Astrocyte (in vitro differentiated cells and primary cell): ENCODE measurements at regions not wholly inside any gene's neighbourhood (a gene's known extent, or its start where the extent isn't known, plus 50 kb on each side); places are given as distances from the start of the nearest gene placed in this dataset.

Experiments used
- DNase-seq: peaks from one replicate; pipeline ENCODE4 v3.0.0-alpha.2; 2010; ENCODE audit warnings: low read depth
- FAIRE-seq: peaks from 2 replicates; lab custom pipeline; 2011; peaks lifted over from hg19 to GRCh38; lab: Jason Lieb, UNC
- H2AFZ ChIP-seq: 2 replicates; pipeline ENCODE4 v1.6.0; 2012; ENCODE audit warnings: low read depth, low read length, inconsistent platforms
- H3K27ac ChIP-seq: 2 replicates; pipeline ENCODE4 v1.5.1; 2011; ENCODE audit warnings: low read depth, low read length, inconsistent platforms
- H3K27me3 ChIP-seq: 2 replicates; pipeline ENCODE4 v1.6.0; 2011; ENCODE audit warnings: low read length, inconsistent platforms; ENCODE audit not compliant: insufficient read depth
- H3K36me3 ChIP-seq: 2 replicates; pipeline ENCODE4 v1.5.1; 2011; ENCODE audit warnings: low read length, inconsistent platforms; ENCODE audit not compliant: insufficient read depth
- H3K4me1 ChIP-seq: 2 replicates; pipeline ENCODE4 v1.5.1; 2011; ENCODE audit warnings: low read length, inconsistent platforms; ENCODE audit not compliant: insufficient read depth
- H3K4me2 ChIP-seq: 2 replicates; pipeline ENCODE4 v1.6.0; 2012; ENCODE audit warnings: low read length, inconsistent platforms
- H3K4me3 ChIP-seq: 2 replicates; pipeline ENCODE4 v1.5.1; 2011; ENCODE audit warnings: low read depth, mild to moderate bottlenecking, low read length, inconsistent platforms; ENCODE audit not compliant: insufficient read depth
- H3K79me2 ChIP-seq: 2 replicates; pipeline ENCODE4 v1.6.0; 2012; ENCODE audit warnings: mild to moderate bottlenecking, low read length, inconsistent platforms; ENCODE audit not compliant: insufficient read depth
- H3K9ac ChIP-seq: 2 replicates; pipeline ENCODE4 v1.6.0; 2012; ENCODE audit warnings: mild to moderate bottlenecking, low read length, inconsistent platforms
- H3K9me3 ChIP-seq: 2 replicates; pipeline ENCODE4 v1.5.1; 2012; ENCODE audit warnings: low read depth, mild to moderate bottlenecking, low read length, inconsistent platforms; ENCODE audit not compliant: insufficient read depth
- H4K20me1 ChIP-seq: 2 replicates; pipeline ENCODE4 v1.6.0; 2012; ENCODE audit warnings: low read length, inconsistent platforms; ENCODE audit not compliant: insufficient read depth
- H3K27ac Mint-ChIP-seq: one replicate; pipeline ENCODE4 v1.8.0; 2021; ENCODE audit warnings: mild to moderate bottlenecking, mixed read lengths; ENCODE audit not compliant: unreplicated experiment
- H3K27me3 Mint-ChIP-seq: one replicate; pipeline ENCODE4 v1.8.0; 2021; ENCODE audit warnings: low read depth, mixed read lengths; ENCODE audit not compliant: unreplicated experiment
- H3K36me3 Mint-ChIP-seq: one replicate; pipeline ENCODE4 v1.8.0; 2021; ENCODE audit warnings: low read depth, mixed read lengths; ENCODE audit not compliant: unreplicated experiment
- H3K4me1 Mint-ChIP-seq: one replicate; pipeline ENCODE4 v1.8.0; 2021; ENCODE audit warnings: low read depth, mixed read lengths; ENCODE audit not compliant: unreplicated experiment
- H3K4me3 Mint-ChIP-seq: one replicate; pipeline ENCODE4 v1.8.0; 2021; ENCODE audit warnings: mild to moderate bottlenecking, moderate library complexity, mixed read lengths; ENCODE audit not compliant: unreplicated experiment
- H3K9me3 Mint-ChIP-seq: one replicate; pipeline ENCODE4 v1.8.0; 2021; ENCODE audit warnings: mild to moderate bottlenecking, mixed read lengths; ENCODE audit not compliant: unreplicated experiment
- CTCF ChIP-seq: IDR thresholded peaks from 2 replicates; pipeline ENCODE4 v1.5.1; 2011; ENCODE audit warnings: low read depth, mild to moderate bottlenecking, inconsistent platforms, low read length, moderate library complexity; ENCODE audit not compliant: insufficient read depth
- EZH2 ChIP-seq: IDR thresholded peaks from 2 replicates; pipeline ENCODE4 v1.6.1; 2012; ENCODE audit warnings: mild to moderate bottlenecking, low read length, inconsistent platforms; ENCODE audit not compliant: insufficient read depth

GRCh38 chr9:1157836-1158235, 107.7 kb downstream of the DMRT2 start:
- H3K36me3 Mint-ChIP-seq = no peaks in the 10 kb centered on the region
- H3K9me3 Mint-ChIP-seq = no peaks in the 10 kb centered on the region
- Histone ChIP-seq H3K27me3 (no peaks in the 10 kb centered on the region), H3K4me1 (no peaks in the 10 kb centered on the region), H4K20me1 (no peaks in the 10 kb centered on the region), H3K9me3 (no peaks in the 10 kb centered on the region), H3K27ac (no peak overlapping the region), H2AFZ (no peak overlapping the region), H3K9ac (no peak overlapping the region), H3K36me3 (no peaks in the 10 kb centered on the region), H3K4me2 (no peak overlapping the region), H3K4me3 (no peak overlapping the region), H3K79me2 (no peaks in the 10 kb centered on the region)
- H3K4me3 Mint-ChIP-seq = no peak overlapping the region
- FAIRE-seq (no peak), DNase-seq (no peak)
- TF ChIP-seq EZH2 (no peak), CTCF (no peak)
- no peaks in the 10 kb centered on the region for H3K27me3 Mint-ChIP-seq
- no peaks in the 10 kb centered on the region for H3K4me1 Mint-ChIP-seq
- no peak overlapping the region for H3K27ac Mint-ChIP-seq

GRCh38 chr9:1170918-1171317, 120.8 kb downstream of the DMRT2 start:
- Histone ChIP-seq H3K9ac (no peak overlapping the region), H3K79me2 (no peaks in the 10 kb centered on the region), H2AFZ (no peak overlapping the region), H3K36me3 (no peaks in the 10 kb centered on the region), H3K27ac (no peak overlapping the region), H4K20me1 (no peaks in the 10 kb centered on the region), H3K4me1 (no peaks in the 10 kb centered on the region), H3K9me3 (no peaks in the 10 kb centered on the region), H3K4me2 (no peak overlapping the region), H3K27me3 (no peaks in the 10 kb centered on the region), H3K4me3 (no peak overlapping the region)
- no peak for DNase-seq
- Mint-ChIP-seq H3K9me3 (peaks cover 11% of the 10 kb centered on the region), H3K4me1 (peaks cover 20% of the 10 kb centered on the region), H3K36me3 (no peaks in the 10 kb centered on the region), H3K27ac (no peak overlapping the region), H3K27me3 (peaks cover 6% of the 10 kb centered on the region), H3K4me3 (no peak overlapping the region)
- no peak for TF ChIP-seq CTCF
- TF ChIP-seq EZH2 = no peak
- no peak for FAIRE-seq

GRCh38 chr9:1171546-1171945, 121.4 kb downstream of the DMRT2 start:
- Histone ChIP-seq H3K4me3 (no peak overlapping the region), H3K4me1 (no peaks in the 10 kb centered on the region), H3K4me2 (no peak overlapping the region), H3K27me3 (no peaks in the 10 kb centered on the region), H3K9ac (no peak overlapping the region), H3K9me3 (no peaks in the 10 kb centered on the region), H3K36me3 (no peaks in the 10 kb centered on the region), H3K27ac (no peak overlapping the region), H3K79me2 (no peaks in the 10 kb centered on the region), H2AFZ (no peak overlapping the region), H4K20me1 (no peaks in the 10 kb centered on the region)
- DNase-seq (no peak), FAIRE-seq (no peak)
- no peak for TF ChIP-seq CTCF
- no peak for TF ChIP-seq EZH2
- Mint-ChIP-seq H3K27me3 (peaks cover 6% of the 10 kb centered on the region), H3K4me1 (peaks cover 20% of the 10 kb centered on the region), H3K4me3 (no peak overlapping the region), H3K9me3 (peaks cover 11% of the 10 kb centered on the region), H3K27ac (no peak overlapping the region), H3K36me3 (no peaks in the 10 kb centered on the region)
